ENCODE measurements at regions not wholly inside any gene's neighbourhood (a gene's known extent, or its start where the extent isn't known, plus 50 kb on each side); places are given as distances from the start of the nearest gene placed in this dataset.

GRCh38 chr14:71621980-71622605, 310.1 kb upstream of the RGS6 start:
- H3K27me3 Mint-ChIP-seq: no peaks in the 10 kb centered on the region
- DNase-seq (ENCODE audit: extremely low spot score, unreplicated experiment): no peak
- H3K27ac Mint-ChIP-seq: no peak overlapping the region
- no peak for TF ChIP-seq CTCF (conservative IDR thresholded peaks at IDR 0.05)
- no peak overlapping the region for H3K4me3 Mint-ChIP-seq
- H3K36me3 Mint-ChIP-seq: peaks cover 21% of the 10 kb centered on the region
- H3K4me1 Mint-ChIP-seq (ENCODE audit: unreplicated experiment): no peaks in the 10 kb centered on the region
- no peaks in the 10 kb centered on the region for H3K9me3 Mint-ChIP-seq

- Mint-ChIP-seq H3K4me1 (ENCODE audit: unreplicated experiment) (peaks cover 5% of the 10 kb centered on the region), H3K27me3 (no peaks in the 10 kb centered on the region), H3K27ac (no peak overlapping the region), H3K9me3 (peaks cover 6% of the 10 kb centered on the region), H3K4me3 (no peak overlapping the region), H3K36me3 (peaks cover 24% of the 10 kb centered on the region)
- no peak for TF ChIP-seq CTCF (conservative IDR thresholded peaks at IDR 0.05)
- no peak for DNase-seq (ENCODE audit: extremely low spot score, unreplicated experiment)
These were observed 308.3 kb upstream of the RGS6 start for GRCh38 chr14:71623939-71624338.

GRCh38 chr14:71625175-71625574, 307.1 kb upstream of the RGS6 start:
- no peak for DNase-seq (ENCODE audit: extremely low spot score, unreplicated experiment)
- Mint-ChIP-seq H3K27ac (no peak overlapping the region), H3K36me3 (peaks cover 26% of the 10 kb centered on the region), H3K4me3 (no peak overlapping the region), H3K27me3 (no peaks in the 10 kb centered on the region), H3K9me3 (peaks cover 6% of the 10 kb centered on the region), H3K4me1 (ENCODE audit: unreplicated experiment) (peaks cover 12% of the 10 kb centered on the region)
- TF ChIP-seq CTCF (conservative IDR thresholded peaks at IDR 0.05): no peak

GRCh38 chr14:71625891-71626701, 306.1 kb upstream of the RGS6 start:
- peaks cover 20% of the 10 kb centered on the region for H3K36me3 Mint-ChIP-seq
- peaks cover 6% of the 10 kb centered on the region for H3K9me3 Mint-ChIP-seq
- DNase-seq (ENCODE audit: extremely low spot score, unreplicated experiment): no peak
- no peak overlapping the region for H3K27ac Mint-ChIP-seq
- no peak overlapping the region for H3K4me3 Mint-ChIP-seq
- TF ChIP-seq CTCF (conservative IDR thresholded peaks at IDR 0.05): no peak
- no peaks in the 10 kb centered on the region for H3K27me3 Mint-ChIP-seq
- peaks cover 12% of the 10 kb centered on the region for H3K4me1 Mint-ChIP-seq (ENCODE audit: unreplicated experiment)

GRCh38 chr14:71628433-71628832, 303.8 kb upstream of the RGS6 start:
- Mint-ChIP-seq H3K4me1 (ENCODE audit: unreplicated experiment) (peaks cover 12% of the 10 kb centered on the region), H3K36me3 (peaks cover 22% of the 10 kb centered on the region), H3K27ac (peak overlapping the region; percentile 50), H3K4me3 (no peak overlapping the region), H3K27me3 (no peaks in the 10 kb centered on the region), H3K9me3 (peaks cover 6% of the 10 kb centered on the region)
- DNase-seq (ENCODE audit: extremely low spot score, unreplicated experiment): no peak
- TF ChIP-seq CTCF (conservative IDR thresholded peaks at IDR 0.05): no peak

All from type B pancreatic cell (in vitro differentiated cells).